ENCODE measurements at regions not wholly inside any gene's neighbourhood (a gene's known extent, or its start where the extent isn't known, plus 50 kb on each side); places are given as distances from the start of the nearest gene placed in this dataset.

DNA sequence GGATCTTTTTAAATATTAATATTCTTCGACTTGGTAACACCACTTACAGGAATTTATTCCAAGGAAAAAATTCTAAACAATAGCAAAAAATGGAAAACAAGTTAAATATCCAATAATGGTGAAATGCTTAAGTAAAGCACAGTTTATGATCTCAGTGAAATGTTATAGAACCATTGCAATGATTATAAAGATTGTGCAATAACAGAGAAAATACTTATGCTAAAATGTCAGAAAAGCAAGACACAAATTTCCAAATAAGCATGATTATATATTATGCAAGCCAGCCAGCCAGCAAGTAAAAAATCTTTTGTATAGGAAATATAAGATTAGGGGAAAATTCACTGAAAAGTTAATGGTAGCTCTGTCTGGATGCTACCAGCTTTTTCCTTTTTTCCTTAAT lies 102.7 kb upstream of the EFNA5 start:
- TF ChIP-seq CTCF (conservative IDR thresholded peaks at IDR 0.05; ENCODE audit: low read depth, low read length) (no peak), EZH2 (IDR thresholded peaks at IDR 0.05; ENCODE audit: low read length, unreplicated experiment) (no peak)

All from PC-3 (cell line).